ENCODE measurements at regions not wholly inside any gene's neighbourhood (a gene's known extent, or its start where the extent isn't known, plus 50 kb on each side); places are given as distances from the start of the nearest gene placed in this dataset.

- DNase-seq: no peak
- no peaks in the 10 kb centered on the region for H3K27me3 ChIP-seq
- H3K4me3 ChIP-seq: no peak overlapping the region
- H3K27ac ChIP-seq: no peak overlapping the region
- intact Hi-C loops (cut with DNase I): loop anchor here (5.0 to 10.0 kb wide), 5 partner anchors 515 to 1407 kb away; no protein-coding TSS in a partner anchor
- H3K4me1 ChIP-seq: peaks cover 0 to 15% (median 0%) of the 10 kb centered on the region in 4 donors
- 63 to 76% methylated on average over 3 of the region's 3 CpGs for WGBS, 2 donors
- TF ChIP-seq CTCF (IDR thresholded peaks at IDR 0.05) (no peak), POLR2A (IDR thresholded peaks at IDR 0.05) (no peak), POLR2AphosphoS5 (IDR thresholded peaks at IDR 0.05) (no peak), EP300 (IDR thresholded peaks at IDR 0.05) (no peak)
- no peaks in the 10 kb centered on the region for H3K9me3 ChIP-seq
- H3K36me3 ChIP-seq: no peaks in the 10 kb centered on the region
Measured at GRCh38 chr2:67839668-67840067, 223.1 kb downstream of the C1D start.

GRCh38 chr2:67840460-67841068 is 222.2 kb downstream of the C1D start:
- Histone ChIP-seq H3K27me3 (no peaks in the 10 kb centered on the region), H3K4me1 (peaks cover 0 to 18% (median 1%) of the 10 kb centered on the region in 4 donors), H3K9me3 (no peaks in the 10 kb centered on the region), H3K36me3 (no peaks in the 10 kb centered on the region), H3K27ac (peak overlapping the region in 1 of 4 donors; percentile 29), H3K4me3 (no peak overlapping the region)
- peak; percentile 85 for DNase-seq
- WGBS, 2 donors: 31 to 41% methylated on average over 5 of the region's 5 CpGs
- TF ChIP-seq EP300 (IDR thresholded peaks at IDR 0.05) (no peak), CTCF (IDR thresholded peaks at IDR 0.05) (peak; percentile 59 to 84 (median 79)), POLR2AphosphoS5 (IDR thresholded peaks at IDR 0.05) (peak; percentile 36 to 64 (median 52))
- intact Hi-C loops (cut with DNase I): loop anchor here (5.0 to 10.0 kb wide), 5 partner anchors 516 to 1408 kb away; no protein-coding TSS in a partner anchor

- TF ChIP-seq POLR2A (IDR thresholded peaks at IDR 0.05) (no peak), CTCF (IDR thresholded peaks at IDR 0.05) (no peak), POLR2AphosphoS5 (IDR thresholded peaks at IDR 0.05) (no peak), EP300 (IDR thresholded peaks at IDR 0.05) (no peak)
- peak overlapping the region in 1 of 4 donors; percentile 40 for H3K27ac ChIP-seq
- H3K9me3 ChIP-seq: no peaks in the 10 kb centered on the region
- no peak for DNase-seq
- H3K27me3 ChIP-seq: no peaks in the 10 kb centered on the region
- H3K36me3 ChIP-seq: no peaks in the 10 kb centered on the region
- H3K4me1 ChIP-seq: peaks cover 0 to 27% (median 8%) of the 10 kb centered on the region in 4 donors
- WGBS, 2 donors: 53 to 73% methylated on average over 2 of the region's 2 CpGs
- intact Hi-C loops (cut with DNase I): loop anchor here (5.0 to 10.0 kb wide), 5 partner anchors 517 to 1409 kb away; no protein-coding TSS in a partner anchor
- H3K4me3 ChIP-seq: no peak overlapping the region
Measured at GRCh38 chr2:67841711-67842110, 221.1 kb downstream of the C1D start.

GRCh38 chr2:67842375-67842959 is 220.3 kb downstream of the C1D start:
- Histone ChIP-seq H3K36me3 (no peaks in the 10 kb centered on the region), H3K9me3 (no peaks in the 10 kb centered on the region), H3K4me3 (no peak overlapping the region), H3K27ac (peak overlapping the region in 3 of 4 donors; percentile 14 to 40 (median 34)), H3K27me3 (no peaks in the 10 kb centered on the region), H3K4me1 (peaks cover 0 to 30% (median 8%) of the 10 kb centered on the region in 4 donors)
- WGBS, 2 donors: 54 to 76% methylated on average over 9 of the region's 9 CpGs
- no peak for DNase-seq
- TF ChIP-seq CTCF (IDR thresholded peaks at IDR 0.05): no peak
- no peak for TF ChIP-seq POLR2A (IDR thresholded peaks at IDR 0.05)
- no peak for TF ChIP-seq EP300 (IDR thresholded peaks at IDR 0.05)
- no peak for TF ChIP-seq POLR2AphosphoS5 (IDR thresholded peaks at IDR 0.05)
- intact Hi-C loops (cut with DNase I): loop anchor here (5.0 to 10.0 kb wide), 5 partner anchors 518 to 1410 kb away; no protein-coding TSS in a partner anchor

All from sigmoid colon (tissue), 6 donors.